Motor neuron (in vitro differentiated cells): ENCODE measurements at regions not wholly inside any gene's neighbourhood (a gene's known extent, or its start where the extent isn't known, plus 50 kb on each side); places are given as distances from the start of the nearest gene placed in this dataset.
A peak's percentile ranks its signal among the peaks of the same experiment; 100 is the strongest.

Experiments used
- ATAC-seq, 8 experiments: fragments of 200-7000 bp; cut with Tn5 transposase; replicated peaks in 6 of 8; 2 replicates each; pipeline ENCODE4 v1.8.0; 2021; ENCODE audit warnings: mild to moderate bottlenecking in 8 of 8, moderate library complexity in 8 of 8
- H3K27ac ChIP-seq, 2 donors: fragments of 250-450 bp; sonication (Bioruptor Pico); 2 replicates each; pipeline ENCODE4 v1.9.0; 2021; ENCODE audit warnings: antibody characterized with exemption in 2 of 2, mild to moderate bottlenecking in 2 of 2, moderate library complexity in 1 of 2
- H3K4me1 ChIP-seq, 2 donors: fragments of 250-450 bp; sonication (Bioruptor Pico); replicated peaks in 1 of 2; 2 replicates each; pipeline ENCODE4 v1.6.1; 2021; ENCODE audit warnings: antibody characterized with exemption in 2 of 2, mild to moderate bottlenecking in 2 of 2, moderate library complexity in 1 of 2
- H3K4me3 ChIP-seq, 5 donors: fragments of 250-450 bp; sonication (Bioruptor Pico); 2 replicates each; pipeline ENCODE4 v1.9.0; 2021; ENCODE audit warnings: antibody characterized with exemption in 5 of 5, mild to moderate bottlenecking in 5 of 5, moderate library complexity in 4 of 5
- WGBS, 10 experiments: fragments of 450-650 bp; shearing (Covaris generic); methylation state at CpG; one replicate each; pipeline ENCODE4 v1.0.0; 2022; 5-methylcytosine and 5-hydroxymethylcytosine counted together
- in situ Hi-C, 9 experiments: fragments of 400-800 bp; cut with MboI; loops; one replicate each; pipeline ENCODE4 v1.15.0; 2021; ENCODE audit warnings: low sequenced_read_pairs in 9 of 9, low pct_unique_long_range_greater_than_20kb in 2 of 9; ENCODE audit not compliant: unreplicated experiment in 9 of 9

GRCh38 chr2:19434413-19434812, 76.0 kb upstream of the OSR1 start:
- ATAC-seq = peak in 1 of 8 experiments; percentile 27
- no peaks in the 10 kb centered on the region for H3K4me1 ChIP-seq
- H3K27ac ChIP-seq = no peak overlapping the region
- in situ Hi-C loops = no loop called here
- no peak overlapping the region for H3K4me3 ChIP-seq

GRCh38 chr2:19426941-19427340, 68.5 kb upstream of the OSR1 start:
- ATAC-seq = no peak
- in situ Hi-C loops = no loop called here
- WGBS, 10 experiments = 80 to 100% (median 94%) methylated on average over 1 to 6 of the region's 6 CpGs

GRCh38 chr2:19426144-19426543, 67.7 kb upstream of the OSR1 start:
- 30 to 100% (median 76%) methylated on average over 1 to 5 of the region's 5 CpGs; no CpG with 5 or more reads in 1 of the 10 experiments for WGBS, 10 experiments
- in situ Hi-C loops = no loop called here
- ATAC-seq = no peak
- Histone ChIP-seq H3K4me3 (no peak overlapping the region), H3K4me1 (no peaks in the 10 kb centered on the region), H3K27ac (no peak overlapping the region)

More at GRCh38 chr2:19426941-19427340, 68.5 kb upstream of the OSR1 start:
- no peaks in the 10 kb centered on the region for H3K4me1 ChIP-seq
- H3K27ac ChIP-seq = no peak overlapping the region
- no peak overlapping the region for H3K4me3 ChIP-seq

- 6 to 100% (median 90%) methylated on average over 1 to 2 of the region's 2 CpGs for WGBS, 10 experiments
- in situ Hi-C loops = no loop called here
- Histone ChIP-seq H3K27ac (no peak overlapping the region), H3K4me1 (no peaks in the 10 kb centered on the region), H3K4me3 (no peak overlapping the region)
- no peak for ATAC-seq
These were observed 67.0 kb upstream of the OSR1 start for GRCh38 chr2:19425419-19425818.

GRCh38 chr2:19419211-19419880, 60.9 kb upstream of the OSR1 start:
- H3K27ac ChIP-seq = no peak overlapping the region
- H3K4me1 ChIP-seq = no peaks in the 10 kb centered on the region
- in situ Hi-C loops = no loop called here
- no peak overlapping the region for H3K4me3 ChIP-seq
- 29 to 94% (median 75%) methylated on average over 1 to 3 of the region's 3 CpGs for WGBS, 10 experiments
- no peak for ATAC-seq

- H3K4me3 ChIP-seq = no peak overlapping the region
- no peak for ATAC-seq
- no peak overlapping the region for H3K27ac ChIP-seq
- WGBS, 10 experiments = 50 to 100% (median 87%) methylated on average over 1 to 3 of the region's 3 CpGs; no CpG with 5 or more reads in 3 of the 10 experiments
- in situ Hi-C loops = no loop called here
- H3K4me1 ChIP-seq = no peaks in the 10 kb centered on the region
These were observed 58.6 kb upstream of the OSR1 start for GRCh38 chr2:19416784-19417684.

GRCh38 chr2:19416083-19416482, 57.7 kb upstream of the OSR1 start:
- no peak for ATAC-seq
- in situ Hi-C loops = no loop called here
- Histone ChIP-seq H3K4me1 (no peaks in the 10 kb centered on the region), H3K27ac (no peak overlapping the region), H3K4me3 (no peak overlapping the region)
- 13 to 85% (median 77%) methylated on average over 1 to 2 of the region's 2 CpGs; no CpG with 5 or more reads in 4 of the 10 experiments for WGBS, 10 experiments

GRCh38 chr2:19409046-19409445, 50.6 kb upstream of the OSR1 start:
- WGBS, 10 experiments = 0 to 88% (median 40%) methylated on average over 1 to 2 of the region's 2 CpGs; no CpG with 5 or more reads in 1 of the 10 experiments
- H3K4me1 ChIP-seq = no peaks in the 10 kb centered on the region

GRCh38 chr2:19408592-19408991, 50.2 kb upstream of the OSR1 start:
- H3K4me3 ChIP-seq = no peak overlapping the region
- H3K4me1 ChIP-seq = no peaks in the 10 kb centered on the region
- in situ Hi-C loops = no loop called here
- ATAC-seq = no peak
- H3K27ac ChIP-seq = no peak overlapping the region

More at GRCh38 chr2:19409046-19409445, 50.6 kb upstream of the OSR1 start:
- ATAC-seq = peak in 1 of 8 experiments; percentile 22
- in situ Hi-C loops = no loop called here
- Histone ChIP-seq H3K27ac (no peak overlapping the region), H3K4me3 (no peak overlapping the region)
